Pancreas (tissue), 10 donors: ENCODE measurements at regions not wholly inside any gene's neighbourhood (a gene's known extent, or its start where the extent isn't known, plus 50 kb on each side); places are given as distances from the start of the nearest gene placed in this dataset.

Source experiments
- ATAC-seq, 4 donors: fragments of 200-7000 bp; cut with Tn5 transposase; one replicate each; pipeline versions ENCODE4 v1.8.0 to v1.9.1; 2020; ENCODE audit warnings: mild to moderate bottlenecking in 4 of 4, moderate library complexity in 4 of 4
- DNase-seq, 6 donors: peaks; one replicate each; pipeline ENCODE4 v3.0.0-alpha.2; 2020
- FAIRE-seq: peaks from 2 replicates; lab custom pipeline; 2012; peaks lifted over from hg19 to GRCh38; lab: Jason Lieb, UNC
- H3K27ac ChIP-seq, 4 donors: fragments of 200-600 bp; sonication (generic); 1 replicate in 3 of 4; 2 replicates in 1 of 4; pipeline versions ENCODE4 v1.5.0 to v1.8.0; 2020
- H3K27me3 ChIP-seq, 4 donors: fragments of 200-600 bp; one replicate each; pipeline ENCODE4 v1.8.0; 2021
- H3K36me3 ChIP-seq, 3 donors: fragments of 200-600 bp; sonication (generic) in 1 of 3; one replicate each; pipeline versions ENCODE4 v1.5.0 to v1.8.0; 2020 to 2021
- H3K4me1 ChIP-seq, 3 donors: fragments of 200-600 bp; one replicate each; pipeline ENCODE4 v1.8.0; 2021
- H3K4me3 ChIP-seq, 4 donors: fragments of 200-600 bp; sonication (generic) in 2 of 4; one replicate each; pipeline versions ENCODE4 v1.5.0 to v1.8.0; 2020 to 2021
- H3K9me3 ChIP-seq, 4 donors: fragments of 200-600 bp; one replicate each; pipeline ENCODE4 v1.8.0; 2021
- WGBS, 2 donors: extraction: QIAGEN DNeasy Blood & Tissue Kit; methylation state at CpG; one replicate each; pipeline ENCODE4 v1.1.7; 2013; 5-methylcytosine and 5-hydroxymethylcytosine counted together
- intact Hi-C, 3 donors: fragments of 100-400 bp; cut with DNase I; formaldehyde crosslinking; loops; one replicate each; pipeline versions ENCODE4 v1.11.1 to v1.14.2; 2022
- TF ChIP-seq, protein P1 (sequence below), 4 donors: fragments of 200-600 bp; sonication (generic) in 3 of 4; IDR thresholded peaks; one replicate each; pipeline versions ENCODE4 v1.5.0 to v1.8.0; 2021; ENCODE audit warnings: antibody characterized with exemption in 4 of 4
- donor health status: healthy with polysubstance abuse.
- donor health status: DM: no; HTN: no; CAD: no; lungs with moderate emphysema.
- donor health status: DM: no; HTN: no; CAD: no.
- donor health status: control.
- donor health status: control.
- donor health status: Bipolar disorder and iron deficiency.
- donor health status: DM: yes; HTN: yes; CAD: no.
- donor health status: DM: no; HTN: no; CAD: no.
- donor health status: DM: no; HTN: no; CAD: no.
- donor health status: DM: yes; HTN: yes; CAD: no.

DNA sequence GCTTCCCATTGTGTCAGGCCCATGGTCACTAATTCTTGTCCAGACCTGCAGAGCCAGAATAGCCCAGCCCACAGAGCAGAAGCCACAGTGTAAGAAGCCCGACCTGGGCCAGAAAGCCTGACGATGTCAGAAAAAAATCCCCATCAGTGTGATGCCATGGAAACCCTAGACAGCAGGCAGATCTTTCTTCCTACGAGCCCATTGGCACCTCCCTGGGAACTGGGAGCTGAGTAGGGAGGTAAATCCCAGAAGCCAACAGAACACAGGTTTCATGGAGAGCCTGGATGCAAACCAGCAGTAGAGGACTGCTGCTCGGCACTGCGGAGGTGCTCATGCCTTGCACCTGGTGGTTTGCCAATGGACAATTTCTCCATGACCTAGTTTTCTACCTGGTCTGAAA, 82.2 kb upstream of the SLC22A16 start:
- FAIRE-seq: no peak
- Histone ChIP-seq H3K9me3 (no peaks in the 10 kb centered on the region), H3K27ac (no peak overlapping the region), H3K4me3 (no peak overlapping the region), H3K36me3 (no peaks in the 10 kb centered on the region), H3K27me3 (no peaks in the 10 kb centered on the region), H3K4me1 (no peaks in the 10 kb centered on the region)
- ATAC-seq: peak in 1 of 4 donors; percentile 28
- 64 to 67% methylated on average over 5 of the region's 5 CpGs for WGBS, 2 donors
- DNase-seq: no peak
- TF ChIP-seq, protein P1, sequence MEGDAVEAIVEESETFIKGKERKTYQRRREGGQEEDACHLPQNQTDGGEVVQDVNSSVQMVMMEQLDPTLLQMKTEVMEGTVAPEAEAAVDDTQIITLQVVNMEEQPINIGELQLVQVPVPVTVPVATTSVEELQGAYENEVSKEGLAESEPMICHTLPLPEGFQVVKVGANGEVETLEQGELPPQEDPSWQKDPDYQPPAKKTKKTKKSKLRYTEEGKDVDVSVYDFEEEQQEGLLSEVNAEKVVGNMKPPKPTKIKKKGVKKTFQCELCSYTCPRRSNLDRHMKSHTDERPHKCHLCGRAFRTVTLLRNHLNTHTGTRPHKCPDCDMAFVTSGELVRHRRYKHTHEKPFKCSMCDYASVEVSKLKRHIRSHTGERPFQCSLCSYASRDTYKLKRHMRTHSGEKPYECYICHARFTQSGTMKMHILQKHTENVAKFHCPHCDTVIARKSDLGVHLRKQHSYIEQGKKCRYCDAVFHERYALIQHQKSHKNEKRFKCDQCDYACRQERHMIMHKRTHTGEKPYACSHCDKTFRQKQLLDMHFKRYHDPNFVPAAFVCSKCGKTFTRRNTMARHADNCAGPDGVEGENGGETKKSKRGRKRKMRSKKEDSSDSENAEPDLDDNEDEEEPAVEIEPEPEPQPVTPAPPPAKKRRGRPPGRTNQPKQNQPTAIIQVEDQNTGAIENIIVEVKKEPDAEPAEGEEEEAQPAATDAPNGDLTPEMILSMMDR (IDR thresholded peaks at IDR 0.05): no peak
- intact Hi-C loops: no loop called here

DNA sequence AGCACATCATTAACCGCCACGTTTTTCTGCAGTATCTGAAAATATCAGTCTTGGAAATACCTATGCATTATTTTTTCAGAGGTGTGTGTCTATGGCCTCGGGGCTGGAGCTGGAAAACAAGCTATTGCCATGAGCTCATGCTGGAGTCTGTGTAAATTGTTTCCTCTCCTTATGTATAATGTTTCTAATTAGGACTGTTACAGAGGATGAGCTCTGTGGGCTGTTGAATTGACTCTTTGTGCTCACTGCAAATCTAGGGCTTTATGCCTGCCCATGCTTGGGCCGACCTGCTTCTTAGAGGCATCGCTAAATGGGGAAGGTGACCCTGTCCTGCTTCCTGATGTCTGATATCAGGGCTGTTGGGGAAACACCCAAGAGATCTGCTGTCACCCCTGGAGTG, 80.8 kb upstream of the SLC22A16 start:
- TF ChIP-seq, protein P1 (IDR thresholded peaks at IDR 0.05): no peak
- 62 to 71% methylated on average over 5 of the region's 5 CpGs for WGBS, 2 donors
- Histone ChIP-seq H3K9me3 (no peaks in the 10 kb centered on the region), H3K36me3 (no peaks in the 10 kb centered on the region), H3K27ac (no peak overlapping the region), H3K4me1 (no peaks in the 10 kb centered on the region), H3K27me3 (no peaks in the 10 kb centered on the region), H3K4me3 (no peak overlapping the region)
- intact Hi-C loops: no loop called here
- ATAC-seq (no peak), FAIRE-seq (no peak), DNase-seq (no peak)

DNA sequence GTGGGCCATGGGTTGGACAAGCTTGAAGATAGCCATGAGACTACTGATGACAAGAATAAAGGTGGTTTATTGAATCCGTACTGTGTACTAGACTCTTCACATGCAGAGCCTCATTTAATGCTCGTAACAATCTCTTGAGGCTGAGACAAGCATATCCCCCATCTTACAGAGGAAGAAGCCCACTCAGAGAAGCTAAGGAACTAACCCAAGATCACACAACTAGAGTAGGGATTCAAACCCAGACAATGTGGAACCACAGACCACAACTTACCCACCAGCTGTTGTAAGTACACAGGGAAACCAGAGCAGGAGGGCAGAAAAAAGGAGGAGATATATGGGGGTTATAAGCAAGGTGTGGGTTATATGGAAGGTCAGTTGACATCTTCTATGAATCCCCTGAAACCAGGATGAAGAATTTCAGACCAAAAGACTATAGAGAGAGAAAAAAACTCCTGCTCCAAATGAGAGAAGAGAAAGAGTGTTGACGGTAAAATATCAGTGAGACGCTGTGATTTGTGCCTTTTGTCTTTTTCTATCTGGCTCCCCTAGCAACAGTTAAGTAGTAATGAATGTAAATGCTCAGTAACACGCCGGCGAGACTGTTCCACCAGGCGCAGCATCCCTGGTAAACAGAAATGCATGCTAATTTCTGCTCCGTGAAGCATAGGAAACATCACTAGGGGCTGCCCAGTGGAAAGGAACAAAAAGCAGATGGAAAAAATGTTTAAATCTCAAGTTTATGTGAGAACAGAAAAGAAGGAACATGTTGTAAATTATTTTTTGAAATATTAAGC, 80.1 kb upstream of the SLC22A16 start:
- H3K27me3 ChIP-seq: no peaks in the 10 kb centered on the region
- ATAC-seq (no peak), DNase-seq (no peak), FAIRE-seq (no peak)
- no peak overlapping the region for H3K4me3 ChIP-seq
- intact Hi-C loops: no loop called here
- WGBS, 2 donors: 73 to 86% methylated on average over 9 of the region's 9 CpGs
- H3K9me3 ChIP-seq: no peaks in the 10 kb centered on the region
- H3K36me3 ChIP-seq: no peaks in the 10 kb centered on the region
- H3K27ac ChIP-seq: no peak overlapping the region
- H3K4me1 ChIP-seq: no peaks in the 10 kb centered on the region
- TF ChIP-seq, protein P1 (IDR thresholded peaks at IDR 0.05): no peak

DNA sequence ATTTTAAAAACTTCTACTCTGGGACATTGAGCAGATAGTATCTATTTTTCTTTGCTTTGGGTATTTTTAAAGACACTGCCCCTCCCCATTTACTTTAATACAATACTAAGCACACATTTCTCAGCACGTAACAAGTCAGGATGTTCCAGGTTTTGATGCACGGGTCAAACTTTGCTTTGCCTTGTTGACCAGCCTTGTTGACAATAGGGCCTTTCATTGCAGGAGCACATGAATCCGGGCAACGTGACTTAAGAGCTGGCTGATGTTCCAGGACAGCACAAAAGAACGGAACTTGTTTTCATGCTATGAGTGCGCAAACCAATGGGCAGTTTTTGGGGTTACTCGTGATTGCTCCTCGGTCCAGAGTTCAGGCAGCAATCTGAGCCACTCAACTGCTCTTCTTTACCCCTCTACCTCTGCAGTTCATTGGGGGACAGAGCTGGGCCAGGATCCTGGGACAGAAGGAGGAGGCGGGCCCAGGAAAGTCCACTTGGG, 78.6 kb upstream of the SLC22A16 start:
- Histone ChIP-seq H3K9me3 (no peaks in the 10 kb centered on the region), H3K4me3 (no peak overlapping the region), H3K27me3 (no peaks in the 10 kb centered on the region), H3K27ac (no peak overlapping the region), H3K4me1 (no peaks in the 10 kb centered on the region), H3K36me3 (no peaks in the 10 kb centered on the region)
- 60 to 63% methylated on average over 9 of the region's 9 CpGs for WGBS, 2 donors
- intact Hi-C loops: no loop called here
- no peak for DNase-seq
- no peak for FAIRE-seq
- peak in 1 of 4 donors; percentile 51 for ATAC-seq
- TF ChIP-seq, protein P1 (IDR thresholded peaks at IDR 0.05): no peak

DNA sequence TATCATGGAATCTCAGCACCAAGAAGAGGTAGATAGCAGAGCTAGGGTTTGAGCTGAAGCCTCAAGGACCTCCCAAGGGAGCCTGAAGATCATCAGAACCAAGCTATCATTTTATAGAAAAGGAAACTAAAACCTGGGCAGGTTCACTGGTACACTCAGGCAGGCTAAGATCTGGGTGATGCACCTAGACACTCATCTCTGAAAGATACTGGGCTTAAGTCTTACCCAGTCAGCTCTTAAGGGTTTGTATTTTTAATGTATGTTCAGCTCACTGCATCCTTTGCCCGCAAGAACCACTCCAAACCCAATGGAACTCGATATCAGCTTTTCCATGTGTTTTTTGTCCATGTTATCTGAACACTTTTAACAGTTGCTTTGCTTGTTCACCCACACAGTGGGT, 78.0 kb upstream of the SLC22A16 start:
- no peak for FAIRE-seq
- TF ChIP-seq, protein P1 (IDR thresholded peaks at IDR 0.05): no peak
- Histone ChIP-seq H3K27me3 (no peaks in the 10 kb centered on the region), H3K4me1 (no peaks in the 10 kb centered on the region), H3K4me3 (no peak overlapping the region), H3K9me3 (no peaks in the 10 kb centered on the region), H3K36me3 (no peaks in the 10 kb centered on the region), H3K27ac (no peak overlapping the region)
- WGBS, 2 donors: 83 to 98% methylated on average over 2 of the region's 2 CpGs
- intact Hi-C loops: no loop called here
- no peak for DNase-seq
- no peak for ATAC-seq
